DMS53 (cell line): ENCODE measurements at regions not wholly inside any gene's neighbourhood (a gene's known extent, or its start where the extent isn't known, plus 50 kb on each side); places are given as distances from the start of the nearest gene placed in this dataset.
"Not testable (repeated sequence)": the region's sequence is repeated elsewhere in the genome, so short reads cannot be mapped to it uniquely, and the experiment has no call there.

Source experiments
- DNase-seq: peaks from one replicate; lab custom pipeline; 2025; lab: John Stamatoyannopoulos, UW

- DNase-seq: no peak
Observed at GRCh38 chr15:91414124-91414523, 314.1 kb downstream of the SV2B start.

- DNase-seq: not testable (repeated sequence)
Observed at GRCh38 chr15:91415258-91415657, 315.2 kb downstream of the SV2B start.

GRCh38 chr15:91420689-91421088, 320.6 kb downstream of the SV2B start:
- no peak for DNase-seq

- DNase-seq: no peak
Observed at GRCh38 chr15:91422797-91423196, 322.7 kb downstream of the SV2B start.

- DNase-seq: no peak
Observed at GRCh38 chr15:91424001-91424400, 323.9 kb downstream of the SV2B start.

- DNase-seq: no peak
Observed at GRCh38 chr15:91426412-91426811, 326.4 kb downstream of the SV2B start.

GRCh38 chr15:91429973-91430372, 329.9 kb downstream of the SV2B start:
- DNase-seq: no peak

- no peak for DNase-seq
Observed at GRCh38 chr15:91431041-91431715, 331.1 kb downstream of the SV2B start.

GRCh38 chr15:91435113-91435512, 335.1 kb downstream of the SV2B start:
- DNase-seq: no peak

GRCh38 chr15:91444656-91445055, 344.6 kb downstream of the SV2B start:
- no peak for DNase-seq

GRCh38 chr15:91445695-91446228, 345.7 kb downstream of the SV2B start:
- DNase-seq: no peak

- DNase-seq: no peak
Observed at GRCh38 chr15:91447991-91448644, 348.1 kb downstream of the SV2B start.

- not testable (repeated sequence) for DNase-seq
Observed at GRCh38 chr15:91453376-91453775, 353.3 kb downstream of the SV2B start.

GRCh38 chr15:91456251-91456718, 356.2 kb downstream of the SV2B start:
- DNase-seq: no peak

- no peak for DNase-seq
Observed at GRCh38 chr15:91456921-91457320, 356.9 kb downstream of the SV2B start.

GRCh38 chr15:91461377-91461776, 361.3 kb downstream of the SV2B start:
- DNase-seq: no peak

GRCh38 chr15:91465086-91465485, 365.0 kb downstream of the SV2B start:
- DNase-seq: no peak

GRCh38 chr15:91465696-91466095, 365.6 kb downstream of the SV2B start:
- no peak for DNase-seq

GRCh38 chr15:91468871-91469580, 369.0 kb downstream of the SV2B start:
- DNase-seq: no peak

- DNase-seq: no peak
Observed at GRCh38 chr15:91469632-91470567, 369.8 kb downstream of the SV2B start.

GRCh38 chr15:91471468-91471867, 371.4 kb downstream of the SV2B start:
- no peak for DNase-seq

GRCh38 chr15:91472316-91472756, 372.3 kb downstream of the SV2B start:
- no peak for DNase-seq
